ENCODE measurements at regions not wholly inside any gene's neighbourhood (a gene's known extent, or its start where the extent isn't known, plus 50 kb on each side); places are given as distances from the start of the nearest gene placed in this dataset.
"Not testable (repeated sequence)": the region's sequence is repeated elsewhere in the genome, so short reads cannot be mapped to it uniquely, and the experiment has no call there.

DNA sequence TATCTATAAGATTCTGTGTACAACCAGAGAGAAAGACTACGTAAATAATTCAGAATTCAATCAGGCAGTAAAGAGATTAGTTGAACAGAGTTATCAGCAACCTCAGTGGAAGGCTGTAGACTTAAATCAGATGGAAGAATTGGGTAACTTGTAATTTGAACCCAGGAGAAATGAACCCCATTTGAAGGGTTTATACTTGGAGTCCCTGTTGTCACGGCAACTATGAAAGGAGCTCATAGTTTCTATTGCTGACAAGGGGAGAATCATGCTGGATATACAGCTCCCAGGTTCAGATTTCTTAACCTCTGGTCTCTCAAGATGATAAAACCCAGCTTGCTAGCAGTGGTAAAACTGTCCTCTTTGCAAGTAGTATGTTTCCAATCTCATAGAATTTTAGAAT is 54.4 kb upstream of the BMP4 start:
- DNase-seq (ENCODE audit: low spot score): no peak

DNA sequence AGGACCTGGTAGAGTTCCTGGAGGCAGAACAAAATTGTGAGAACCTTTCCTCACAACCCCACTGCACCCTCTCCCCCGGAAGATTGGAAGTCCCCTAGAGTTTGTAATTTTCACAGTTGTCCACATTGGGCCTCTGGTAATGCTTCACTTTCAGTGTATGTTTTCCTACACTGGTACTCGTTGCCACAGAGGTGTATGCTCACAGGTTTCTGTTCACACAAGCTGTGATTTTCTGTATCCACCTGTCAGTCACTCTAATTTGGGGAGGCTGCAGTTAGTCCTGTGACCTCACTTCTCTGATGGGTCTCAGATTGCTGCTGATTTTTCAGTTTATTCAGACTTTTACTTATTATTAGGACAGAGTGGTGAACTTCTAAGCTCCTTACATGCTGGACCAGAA is 66.4 kb upstream of the BMP4 start:
- no peak for DNase-seq (ENCODE audit: low spot score)

DNA sequence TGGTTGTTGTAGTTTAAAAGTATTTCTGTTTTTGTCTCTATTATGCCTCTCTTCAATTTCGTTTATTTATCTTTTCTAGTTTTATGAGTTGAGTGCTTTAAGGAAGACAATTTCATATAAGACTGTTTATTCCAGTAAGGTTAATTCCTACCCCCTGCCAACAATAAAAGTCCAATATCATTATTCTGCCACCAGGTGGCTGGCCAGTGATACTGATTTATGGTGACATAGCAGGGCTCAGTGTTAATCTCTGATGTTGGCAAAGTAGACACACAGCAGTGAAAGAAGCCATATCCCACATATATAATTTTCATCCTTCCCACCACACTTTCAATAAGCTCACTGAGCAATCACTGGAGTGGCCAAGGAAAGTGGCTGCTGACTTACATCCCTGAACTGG is 69.0 kb upstream of the BMP4 start:
- no peak for DNase-seq (ENCODE audit: low spot score)

DNA sequence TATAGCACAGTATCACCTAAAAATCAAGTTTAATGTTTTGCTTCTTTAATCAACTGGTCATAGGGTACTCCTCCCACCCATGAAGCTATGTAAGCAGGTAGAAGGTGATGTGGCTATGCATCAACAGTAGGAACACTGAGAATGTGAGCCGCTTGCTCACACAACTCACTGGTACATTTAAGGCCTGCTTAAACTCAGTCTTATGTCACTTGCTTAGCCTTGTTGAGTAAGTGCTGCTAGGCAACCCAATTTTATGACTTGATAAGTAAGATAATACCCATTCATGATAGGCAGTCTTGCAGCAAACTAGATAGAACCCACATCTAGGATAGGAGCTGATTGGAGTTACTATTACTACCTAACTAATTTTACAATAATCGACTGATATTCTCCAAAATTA is 70.0 kb upstream of the BMP4 start:
- DNase-seq (ENCODE audit: low spot score): no peak

DNA sequence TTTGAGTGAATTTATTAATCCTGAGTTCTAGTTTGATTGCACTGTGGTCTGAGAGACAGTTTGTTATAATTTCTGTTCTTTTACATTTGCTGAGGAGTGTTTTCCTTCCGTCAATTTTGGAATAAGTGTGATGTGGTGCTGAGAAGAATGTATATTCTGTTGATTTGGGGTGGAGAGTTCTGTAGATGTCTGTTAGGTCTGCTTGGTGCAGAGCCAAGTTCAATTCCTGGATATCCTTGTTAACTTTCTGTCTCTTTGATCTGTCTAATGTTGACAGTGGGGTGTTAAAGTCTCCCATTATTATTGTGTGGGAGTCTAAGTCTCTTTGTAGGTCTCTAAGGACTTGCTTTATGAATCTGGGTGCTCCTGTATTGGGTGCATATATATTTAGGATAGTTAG is 74.4 kb upstream of the BMP4 start:
- not testable (repeated sequence) for DNase-seq (ENCODE audit: low spot score)

DNA sequence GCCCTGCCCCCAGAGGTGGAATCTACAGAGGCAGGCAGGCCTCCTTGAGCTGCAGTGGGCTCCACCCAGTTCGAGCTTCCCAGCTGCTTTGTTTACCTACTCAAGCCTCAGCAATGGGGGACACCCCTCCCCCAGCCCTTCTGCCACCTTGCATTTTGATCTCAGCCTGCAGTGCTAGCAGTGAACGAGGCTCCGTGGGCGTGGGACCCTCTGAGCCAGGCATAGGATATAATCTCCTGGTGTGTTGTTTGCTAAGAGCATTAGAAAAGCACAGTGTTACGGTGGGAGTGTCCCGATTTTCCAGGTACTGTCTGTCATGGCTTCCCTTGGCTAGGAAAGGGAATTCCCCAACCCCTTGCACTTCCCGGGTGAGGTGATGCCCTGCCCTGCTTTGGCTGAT is 76.7 kb upstream of the BMP4 start:
- DNase-seq (ENCODE audit: low spot score): not testable (repeated sequence)

DNA sequence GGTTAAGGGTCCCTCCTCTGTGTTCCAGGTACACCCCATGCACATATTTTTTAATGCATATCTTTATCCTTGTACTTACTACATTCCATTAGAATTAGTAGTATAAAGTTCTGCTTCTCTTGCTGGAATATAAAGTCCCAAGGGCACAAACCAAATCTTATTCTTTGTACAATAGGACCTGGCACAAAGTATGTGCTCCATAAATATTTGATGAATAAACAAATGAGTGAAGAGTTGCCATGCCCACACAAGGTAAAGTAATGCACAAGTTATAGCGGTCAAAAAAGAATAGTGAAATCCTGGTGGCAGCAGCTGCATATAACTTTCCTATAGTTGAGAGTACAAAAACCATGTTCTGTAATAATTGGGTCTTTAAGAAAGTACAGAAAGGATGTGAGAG is 82.1 kb upstream of the BMP4 start:
- DNase-seq (ENCODE audit: low spot score): no peak

DNA sequence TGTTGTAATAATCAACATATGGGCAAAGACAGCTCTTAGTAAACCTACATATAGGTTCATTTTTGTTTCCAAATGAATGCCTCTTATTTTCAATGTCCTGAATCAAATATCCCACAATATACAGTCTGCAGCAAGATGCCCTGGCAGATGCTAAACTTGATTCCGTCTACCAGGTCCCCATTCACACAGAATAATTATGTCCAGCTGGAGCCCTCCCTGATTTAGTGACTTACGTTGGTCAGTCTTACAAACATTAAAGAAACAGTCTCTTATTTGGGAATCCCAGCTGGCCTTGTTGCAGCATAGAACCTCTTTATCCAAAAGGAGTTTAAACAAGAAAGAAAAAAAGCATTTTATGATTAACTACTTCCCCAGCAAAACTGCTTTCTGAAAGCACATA is 82.7 kb upstream of the BMP4 start:
- no peak for DNase-seq (ENCODE audit: low spot score)

DNA sequence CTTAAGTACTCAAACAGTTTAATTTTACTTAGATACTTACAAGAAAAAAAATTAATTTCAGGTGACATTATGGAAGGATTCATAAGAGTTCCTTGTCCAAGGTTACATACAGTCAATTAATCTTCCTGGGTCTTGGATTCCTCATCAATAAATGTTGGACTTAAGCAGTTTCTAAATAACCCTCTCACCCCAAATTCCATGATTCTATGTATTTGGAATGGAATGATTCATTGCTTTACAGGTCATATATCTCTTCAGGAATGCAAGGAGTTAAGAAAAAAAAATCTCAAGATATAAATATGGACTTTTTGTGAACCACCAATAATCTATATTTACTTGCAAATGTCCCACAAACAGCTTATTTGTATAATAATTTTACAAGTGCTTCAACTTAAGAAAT is 84.2 kb upstream of the BMP4 start:
- no peak for DNase-seq (ENCODE audit: low spot score)

DNA sequence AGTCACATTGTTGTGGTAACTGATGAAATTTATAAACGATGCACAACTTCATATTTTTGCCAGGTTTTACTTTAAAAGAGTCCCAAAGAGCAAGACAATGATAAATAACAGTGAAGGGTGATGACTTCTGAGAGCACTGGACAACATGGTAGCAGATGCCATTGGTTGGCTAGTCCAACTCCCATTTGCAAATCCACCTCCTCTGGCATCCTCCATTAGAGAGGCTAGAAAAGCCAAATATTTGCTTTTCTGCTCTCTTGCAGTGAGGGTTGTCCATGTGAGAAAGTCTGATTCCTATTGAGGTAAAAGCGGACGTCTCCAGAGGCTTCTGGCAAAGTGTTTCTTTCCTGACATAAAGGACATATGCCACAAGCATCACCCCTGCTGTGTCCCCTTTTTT is 89.6 kb upstream of the BMP4 start:
- no peak for DNase-seq (ENCODE audit: low spot score)

DNA sequence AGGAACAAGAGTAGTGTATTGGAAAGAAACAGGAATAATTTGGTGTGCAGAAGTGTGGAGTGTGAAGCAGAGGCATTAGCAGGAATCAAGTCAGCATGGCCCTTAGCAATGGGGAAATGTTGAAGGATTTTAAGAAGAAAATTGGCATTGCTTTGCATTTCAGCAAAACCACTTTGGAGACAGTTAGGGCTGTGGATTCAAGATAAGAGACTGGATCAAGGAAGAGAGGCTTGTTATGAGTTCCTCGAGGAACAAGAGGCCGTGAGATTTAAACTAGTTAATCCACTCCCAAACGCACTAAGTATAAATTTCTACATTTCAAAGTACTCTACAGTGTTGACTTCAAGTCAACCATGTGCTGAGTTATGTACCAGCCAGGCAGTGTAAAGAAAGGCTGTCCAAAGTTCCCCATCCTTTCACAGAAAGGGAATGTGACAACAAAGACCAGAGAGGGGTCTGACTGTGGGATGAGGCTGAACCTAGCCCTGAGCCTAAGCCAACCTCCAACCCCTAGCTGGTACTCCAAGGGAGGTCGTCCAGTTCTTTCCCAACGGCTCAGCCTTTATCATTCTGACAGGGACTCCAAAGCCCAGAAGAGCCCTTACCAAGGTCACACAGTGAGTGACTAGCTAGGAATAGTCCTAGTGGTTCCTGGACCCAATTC is 91.2 kb upstream of the BMP4 start:
- no peak for DNase-seq (ENCODE audit: low spot score)

DNA sequence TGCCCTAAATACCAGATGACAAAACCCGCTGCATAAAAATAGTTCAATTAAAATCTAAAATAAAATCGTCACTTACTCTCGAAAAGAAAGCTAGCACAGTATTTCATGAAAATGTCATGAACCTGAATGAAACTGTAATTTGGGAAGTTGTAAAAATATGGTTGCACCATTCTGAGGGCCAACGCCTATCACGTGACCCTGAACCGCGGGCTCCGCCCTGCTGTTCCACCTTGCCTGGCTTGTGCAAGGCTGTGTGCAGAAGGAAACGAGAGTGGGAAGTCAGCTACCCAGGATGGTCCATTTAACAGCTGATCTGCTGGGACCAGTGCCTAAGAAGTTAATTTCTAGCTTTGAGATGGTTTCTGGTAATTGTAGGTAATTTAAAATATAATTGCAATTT is 91.7 kb upstream of the BMP4 start:
- no peak for DNase-seq (ENCODE audit: low spot score)

DNA sequence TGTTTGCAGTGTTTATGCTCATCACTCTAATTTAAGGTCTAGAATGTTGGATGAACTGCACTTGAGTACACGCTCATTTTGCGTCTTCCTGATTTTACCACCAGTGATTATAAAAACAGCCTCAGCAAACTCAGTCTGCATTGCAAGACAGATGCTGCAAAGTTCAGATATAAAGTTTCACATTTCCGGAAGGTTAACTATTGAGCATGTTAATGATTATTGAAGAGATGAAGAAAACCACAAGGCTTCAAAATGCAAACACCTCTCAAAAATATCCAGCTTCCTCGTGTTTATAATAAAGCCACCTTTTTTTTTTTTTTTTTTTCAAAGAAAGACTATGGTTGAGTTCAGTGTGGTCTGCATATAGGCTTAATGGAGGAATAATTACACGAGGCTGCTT is 92.1 kb upstream of the BMP4 start:
- DNase-seq (ENCODE audit: low spot score): no peak

DNA sequence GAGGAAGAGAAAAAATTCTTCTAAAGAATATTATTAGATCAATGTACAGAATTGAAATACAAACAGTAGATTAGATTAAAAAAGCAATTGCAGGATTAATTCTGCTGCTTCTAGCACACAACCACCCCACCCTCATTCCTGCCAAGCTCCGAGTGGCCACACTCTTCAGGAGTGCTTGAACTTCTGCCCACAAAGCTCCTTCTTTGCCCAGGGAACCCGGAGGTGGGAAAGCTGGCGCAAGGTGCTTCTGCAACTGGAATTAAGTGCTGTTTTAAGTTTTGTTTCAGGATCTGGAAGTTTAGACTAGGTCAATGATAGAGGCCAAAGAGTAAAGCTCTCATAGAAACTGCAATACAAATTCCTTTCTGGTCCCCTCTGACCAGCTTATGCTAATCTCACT is 94.1 kb upstream of the BMP4 start:
- no peak for DNase-seq (ENCODE audit: low spot score)

DNA sequence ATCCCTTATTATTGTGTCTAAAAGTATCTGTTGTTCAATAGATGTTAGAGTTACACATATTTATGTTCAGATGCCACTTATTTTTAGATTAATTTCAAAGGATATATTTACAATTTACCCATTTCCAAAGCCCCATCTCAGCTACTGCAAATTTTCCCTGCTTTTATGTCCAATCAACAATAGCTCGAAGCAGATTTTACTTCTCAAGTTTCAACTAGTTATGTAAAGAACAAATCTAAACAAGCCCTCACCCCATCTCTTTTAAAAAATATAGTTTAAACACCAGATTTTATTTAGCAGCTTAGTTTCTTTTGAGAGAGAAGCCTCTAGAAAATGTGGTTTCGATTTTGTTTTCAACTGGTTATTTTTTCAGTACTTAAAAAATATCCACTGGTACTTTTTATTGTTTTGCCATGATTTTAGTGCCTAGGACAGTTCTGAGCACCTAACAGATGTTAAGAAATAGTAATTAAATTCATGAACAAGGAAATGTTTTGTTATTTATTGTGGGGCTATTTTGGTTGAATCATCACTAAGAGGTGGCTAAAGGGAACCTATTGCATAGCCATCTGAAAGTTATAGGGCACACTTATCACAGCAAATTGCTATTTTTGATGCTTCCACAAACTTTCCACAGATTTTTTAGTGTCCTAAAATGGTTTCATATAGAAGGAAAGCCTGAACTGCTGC is 96.2 kb upstream of the BMP4 start:
- DNase-seq (ENCODE audit: low spot score): no peak

DNA sequence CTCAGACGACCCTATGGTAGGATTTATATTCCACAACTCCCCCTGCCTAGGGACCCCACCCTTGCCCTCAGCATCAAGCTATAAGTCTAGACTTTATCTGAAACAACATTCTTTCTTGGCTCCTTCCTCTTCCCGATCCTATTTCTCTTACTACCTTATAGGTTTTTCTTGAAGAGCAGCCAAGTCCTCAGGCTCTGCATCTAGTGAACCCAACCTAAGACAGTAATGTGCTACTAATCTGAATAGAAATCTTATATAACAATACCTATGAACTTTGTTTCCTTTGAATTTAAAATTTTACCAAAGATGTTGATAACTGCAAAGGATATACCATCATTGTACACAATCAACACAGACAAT is 96.7 kb upstream of the BMP4 start:
- no peak for DNase-seq (ENCODE audit: low spot score)

DNA sequence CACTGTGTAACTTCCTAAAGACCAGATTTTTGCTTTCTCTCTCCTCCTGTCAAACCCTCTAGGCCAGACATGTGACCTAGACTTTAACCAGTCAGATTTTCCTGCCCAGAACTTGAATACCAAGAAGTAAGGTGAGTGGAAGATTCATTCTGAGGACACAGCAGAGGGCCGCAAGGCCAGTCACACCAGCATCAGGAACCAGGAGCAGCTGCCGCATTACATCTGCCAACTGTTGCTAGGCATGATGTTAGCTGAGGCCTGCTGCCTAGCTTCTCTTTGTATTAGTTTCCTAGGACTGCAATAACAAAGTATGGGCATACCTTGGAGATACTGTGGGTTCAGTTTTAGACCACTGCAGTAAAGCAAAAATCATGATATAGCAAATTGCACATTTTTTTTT is 101.9 kb upstream of the BMP4 start:
- DNase-seq (ENCODE audit: low spot score): no peak

DNA sequence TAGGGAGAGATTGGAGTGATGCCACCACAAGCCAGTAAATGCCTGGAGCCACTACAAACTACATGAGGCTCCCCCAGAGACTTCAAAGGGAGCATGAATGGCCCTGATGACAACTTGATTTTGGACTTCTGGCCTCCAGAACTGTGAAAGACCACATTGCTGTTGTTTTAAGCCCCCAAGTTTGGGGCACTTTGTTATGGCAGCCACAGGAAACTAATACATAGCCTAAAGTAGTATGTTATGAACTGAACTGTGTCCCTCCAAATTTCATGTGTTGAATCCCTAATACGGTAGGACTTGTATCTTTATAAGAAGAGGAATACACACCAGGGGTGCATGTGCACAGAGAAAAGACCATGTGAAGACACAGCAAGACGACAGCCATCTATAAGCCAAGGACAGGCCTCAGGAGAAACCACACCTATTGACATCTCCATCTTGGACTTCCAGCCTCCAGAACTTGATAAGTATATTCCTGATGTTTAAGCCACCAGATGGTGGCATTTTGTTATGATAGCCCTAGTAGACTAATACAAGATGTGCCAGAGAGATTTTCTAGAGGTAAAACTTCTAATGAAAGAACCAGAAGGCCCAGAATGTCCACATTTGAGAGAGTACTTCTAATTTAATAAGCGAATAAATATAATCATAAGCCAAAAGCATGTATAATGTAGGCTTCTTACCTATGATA is 127.1 kb upstream of the BMP4 start:
- DNase-seq (ENCODE audit: low spot score): no peak

DNA sequence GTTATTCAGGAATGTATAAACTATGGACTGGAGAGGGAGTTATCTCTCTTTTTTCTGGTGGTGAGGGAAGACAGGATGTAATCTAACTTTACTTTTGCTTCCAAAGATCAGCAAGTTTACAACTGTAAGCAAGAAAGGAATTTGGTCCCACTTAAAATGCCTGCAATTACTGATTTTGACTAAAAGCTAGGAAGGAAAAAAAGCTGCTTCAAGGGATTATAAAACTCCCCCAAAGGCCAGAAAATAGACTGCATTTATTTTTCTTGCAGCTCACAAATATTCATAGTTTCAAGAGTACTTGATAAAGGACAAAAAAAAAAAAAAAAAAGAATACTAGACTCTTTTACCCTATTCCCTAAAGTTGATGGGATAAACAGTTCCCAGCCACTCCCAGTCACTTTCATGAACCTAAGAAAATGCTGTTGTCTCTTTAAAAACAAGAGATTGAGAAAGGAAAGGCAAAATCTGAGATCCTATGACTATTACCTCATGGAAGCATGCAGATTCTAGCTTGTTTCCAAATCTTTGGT is 128.7 kb upstream of the BMP4 start:
- DNase-seq (ENCODE audit: low spot score): no peak

DNA sequence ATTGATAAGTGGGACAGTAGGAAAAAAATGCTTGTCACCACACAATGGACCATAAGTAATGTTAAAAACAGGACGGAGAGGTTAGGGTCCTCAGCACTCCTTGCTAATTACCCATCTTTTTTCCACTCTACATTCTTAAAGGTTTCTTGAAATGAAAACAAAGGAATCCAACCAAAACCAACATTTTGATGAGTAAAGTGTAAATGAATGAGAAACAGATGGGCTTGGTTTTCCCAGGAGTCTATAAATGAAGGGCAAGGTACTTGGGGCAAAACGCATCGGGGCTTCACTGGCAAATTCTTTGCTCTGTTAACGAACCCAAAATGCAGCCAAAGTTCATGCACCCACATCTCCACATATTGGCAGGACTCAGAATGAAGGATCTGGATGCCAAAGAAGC is 129.2 kb upstream of the BMP4 start:
- DNase-seq (ENCODE audit: low spot score): no peak

DNA sequence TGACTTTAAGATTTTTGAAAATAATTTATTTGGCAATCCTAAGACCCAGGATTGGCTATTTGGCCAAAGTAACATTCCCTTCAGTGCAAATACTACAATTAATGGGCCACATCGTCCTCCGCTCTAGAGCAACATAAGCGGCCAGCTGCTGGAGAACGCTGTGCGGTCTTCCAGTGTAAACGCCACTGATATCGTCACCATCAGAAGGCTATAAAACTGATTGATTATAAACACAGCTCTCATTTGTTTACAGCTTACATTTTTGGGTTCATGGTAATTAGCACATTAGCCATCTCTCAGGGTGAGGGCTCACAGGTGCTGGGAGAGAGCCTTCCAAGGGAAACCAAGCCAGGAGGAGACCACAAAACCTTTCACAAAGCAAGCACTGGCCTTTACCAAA is 130.1 kb upstream of the BMP4 start:
- no peak for DNase-seq (ENCODE audit: low spot score)

DNA sequence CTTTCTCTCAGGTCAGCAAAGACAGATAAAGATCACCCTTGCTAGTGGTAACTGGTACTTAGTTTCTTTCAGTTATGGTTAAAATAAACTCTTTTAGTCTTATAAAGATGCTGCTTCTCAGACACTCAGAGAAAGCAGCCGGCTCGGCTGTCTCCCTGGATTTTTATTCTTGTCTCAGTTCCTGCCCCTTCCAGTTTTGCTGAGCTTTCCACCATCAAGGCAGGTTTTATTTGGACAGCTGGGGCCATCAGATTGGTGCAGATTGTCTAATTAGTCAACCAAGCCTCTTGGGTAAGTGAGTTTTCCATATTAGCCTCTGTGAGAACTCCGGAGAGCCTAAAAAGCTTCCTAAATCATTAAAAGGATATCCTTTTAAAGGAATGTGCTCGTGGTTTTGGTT is 130.8 kb upstream of the BMP4 start:
- no peak for DNase-seq (ENCODE audit: low spot score)

DNA sequence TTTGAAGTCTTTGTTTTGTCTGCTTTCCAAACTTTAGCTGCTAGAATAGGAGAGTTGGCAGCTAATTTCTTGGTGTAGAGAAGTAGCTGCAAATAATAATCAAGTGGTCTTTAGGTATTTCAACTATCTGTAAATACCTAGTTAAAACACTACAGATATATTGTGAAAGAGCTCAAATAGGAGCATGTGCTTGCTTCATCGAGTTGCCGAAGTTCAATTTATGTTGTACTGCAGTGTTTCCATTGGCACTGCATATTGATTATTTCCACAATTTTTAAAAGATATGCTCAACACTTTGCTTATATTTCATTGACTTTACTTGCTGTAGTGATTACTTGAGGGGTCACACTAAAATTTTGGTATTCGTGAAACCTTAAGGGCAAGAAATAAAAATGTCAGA is 131.6 kb upstream of the BMP4 start:
- DNase-seq (ENCODE audit: low spot score): no peak

DNA sequence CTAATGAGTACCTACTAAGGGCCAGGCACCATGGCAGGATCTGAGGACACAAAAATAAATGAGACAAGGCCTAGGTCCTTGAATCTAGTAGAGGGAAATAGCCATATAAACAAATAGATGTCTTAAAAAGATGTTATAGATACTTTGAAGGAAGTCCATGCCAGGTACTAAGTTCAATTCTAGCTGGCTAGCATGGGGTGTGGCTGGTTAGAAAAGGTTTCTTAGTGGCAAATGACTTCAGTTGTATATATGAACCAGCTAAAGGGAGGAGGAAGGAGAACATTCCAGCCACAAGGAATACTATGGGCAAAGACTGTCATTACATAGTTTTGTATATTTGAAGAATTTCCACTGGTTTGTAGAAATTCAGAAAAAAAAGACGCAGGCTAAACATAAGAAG is 133.6 kb upstream of the BMP4 start:
- DNase-seq (ENCODE audit: low spot score): no peak

All from putamen (tissue), 1 donor.